ENCODE measurements at regions not wholly inside any gene's neighbourhood (a gene's known extent, or its start where the extent isn't known, plus 50 kb on each side); places are given as distances from the start of the nearest gene placed in this dataset.

- CTCF ChIA-PET, result no interaction called here
- Histone ChIP-seq H3K4me1 (ENCODE audit: control insufficient read depth, insufficient read depth, low read length) (no peaks in the 10 kb centered on the region), H3K4me3 (ENCODE audit: low read depth, low read length) (no peak overlapping the region), H3K27ac (ENCODE audit: extremely low read depth, low read depth, low read length) (no peak overlapping the region), H3K9me3 (ENCODE audit: control insufficient read depth, insufficient read depth, low read depth, low read length) (no peaks in the 10 kb centered on the region), H3K36me3 (ENCODE audit: control insufficient read depth in 2 of 2, insufficient read depth in 1 of 2, low read length in 2 of 2) (no peaks in the 10 kb centered on the region)
- POLR2A ChIA-PET, result no interaction called here
- TF ChIP-seq ATF2 (tag by site-specific recombination; IDR thresholded peaks at IDR 0.05; ENCODE audit: low read depth) (no peak), ZNF645 (tag by site-specific recombination; IDR thresholded peaks at IDR 0.05) (no peak), ZNF501 (tag by site-specific recombination; IDR thresholded peaks at IDR 0.05) (no peak), ZNF514 (tag by site-specific recombination; IDR thresholded peaks at IDR 0.05) (no peak), HOXC10 (CRISPR knock-in tag; IDR thresholded peaks at IDR 0.05) (no peak), KLF10 (tag by site-specific recombination; IDR thresholded peaks at IDR 0.05) (no peak), ZNF449 (tag by site-specific recombination; IDR thresholded peaks at IDR 0.05) (no peak), KLF16 (tag by site-specific recombination; IDR thresholded peaks at IDR 0.05) (no peak), ZBTB44 (tag by site-specific recombination; IDR thresholded peaks at IDR 0.05) (no peak), ZNF292 (tag by site-specific recombination; IDR thresholded peaks at IDR 0.05; ENCODE audit: borderline replicate concordance, low read depth) (no peak), ZNF561 (tag by site-specific recombination; IDR thresholded peaks at IDR 0.05; ENCODE audit: borderline replicate concordance) (no peak), ZNF585B (tag by site-specific recombination; IDR thresholded peaks at IDR 0.05) (no peak), ZNF324 (tag by site-specific recombination; IDR thresholded peaks at IDR 0.05) (no peak), REPIN1 (tag by site-specific recombination; IDR thresholded peaks at IDR 0.05; ENCODE audit: low read depth) (no peak), OSR2 (tag by site-specific recombination; IDR thresholded peaks at IDR 0.05) (no peak), ZNF311 (tag by site-specific recombination; IDR thresholded peaks at IDR 0.05; ENCODE audit: borderline replicate concordance) (no peak), ZNF792 (tag by site-specific recombination; IDR thresholded peaks at IDR 0.05) (no peak)
Observed at GRCh38 chr11:110832080-110832479, 119.8 kb upstream of the ARHGAP20 start.

GRCh38 chr11:110830747-110831146, 118.5 kb upstream of the ARHGAP20 start:
- Histone ChIP-seq H3K9me3 (ENCODE audit: control insufficient read depth, insufficient read depth, low read depth, low read length) (no peaks in the 10 kb centered on the region), H3K36me3 (ENCODE audit: control insufficient read depth in 2 of 2, insufficient read depth in 1 of 2, low read length in 2 of 2) (no peaks in the 10 kb centered on the region), H3K4me1 (ENCODE audit: control insufficient read depth, insufficient read depth, low read length) (no peaks in the 10 kb centered on the region), H3K4me3 (ENCODE audit: low read depth, low read length) (no peak overlapping the region), H3K27ac (ENCODE audit: extremely low read depth, low read depth, low read length) (no peak overlapping the region)
- TF ChIP-seq YY2 (tag by site-specific recombination; IDR thresholded peaks at IDR 0.05) (no peak), GLIS1 (tag by site-specific recombination; IDR thresholded peaks at IDR 0.05) (no peak), ZNF155 (tag by site-specific recombination; IDR thresholded peaks at IDR 0.05) (no peak), ZBTB21 (tag by site-specific recombination; IDR thresholded peaks at IDR 0.05) (no peak), ZNF311 (tag by site-specific recombination; IDR thresholded peaks at IDR 0.05; ENCODE audit: borderline replicate concordance) (no peak), ZNF223 (tag by site-specific recombination; IDR thresholded peaks at IDR 0.05) (no peak), PRDM10 (tag by site-specific recombination; IDR thresholded peaks at IDR 0.05) (no peak)
- CTCF ChIA-PET, result no interaction called here
- POLR2A ChIA-PET, result no interaction called here
